HG03521 (cell line): ENCODE measurements at regions not wholly inside any gene's neighbourhood (a gene's known extent, or its start where the extent isn't known, plus 50 kb on each side); places are given as distances from the start of the nearest gene placed in this dataset.
"Not testable (repeated sequence)": the region's sequence is repeated elsewhere in the genome, so short reads cannot be mapped to it uniquely, and the experiment has no call there.

Experiments used
- ATAC-seq: cut with Tn5 transposase; IDR thresholded peaks from one replicate; pipeline ENCODE4 v1.9.1; 2021; ENCODE audit warnings: mild to moderate bottlenecking, moderate library complexity; ENCODE audit not compliant: unreplicated experiment

- no peak for ATAC-seq
Observed at GRCh38 chr2:236765478-236765877, 195.9 kb downstream of the ACKR3 start.

GRCh38 chr2:236766850-236767249 lies 197.2 kb downstream of the ACKR3 start:
- ATAC-seq, result no peak

DNA sequence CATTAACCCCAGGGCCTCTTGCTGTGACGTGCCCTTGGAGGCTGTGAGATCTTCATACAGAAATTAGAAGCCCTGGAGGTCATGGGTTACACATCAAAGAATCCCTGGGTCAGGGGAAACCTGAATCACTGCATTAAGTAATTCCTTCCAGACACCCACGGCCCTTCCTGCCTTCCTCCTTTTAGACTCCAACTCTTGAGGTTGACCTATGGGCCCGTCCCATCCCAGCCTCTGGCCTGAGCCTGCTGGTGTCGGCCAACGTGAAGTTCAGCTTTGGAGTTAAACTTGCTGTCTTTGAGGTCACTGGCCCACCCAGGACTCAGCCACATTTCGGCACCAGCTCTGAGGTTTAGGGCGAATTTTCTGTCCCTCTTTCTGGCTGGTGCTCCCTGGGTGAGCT lies 198.3 kb downstream of the ACKR3 start:
- ATAC-seq, result no peak

- no peak for ATAC-seq
Observed at GRCh38 chr2:236768393-236769140, 198.9 kb downstream of the ACKR3 start.

- no peak for ATAC-seq
Observed at GRCh38 chr2:236769981-236770671, 200.5 kb downstream of the ACKR3 start.

DNA sequence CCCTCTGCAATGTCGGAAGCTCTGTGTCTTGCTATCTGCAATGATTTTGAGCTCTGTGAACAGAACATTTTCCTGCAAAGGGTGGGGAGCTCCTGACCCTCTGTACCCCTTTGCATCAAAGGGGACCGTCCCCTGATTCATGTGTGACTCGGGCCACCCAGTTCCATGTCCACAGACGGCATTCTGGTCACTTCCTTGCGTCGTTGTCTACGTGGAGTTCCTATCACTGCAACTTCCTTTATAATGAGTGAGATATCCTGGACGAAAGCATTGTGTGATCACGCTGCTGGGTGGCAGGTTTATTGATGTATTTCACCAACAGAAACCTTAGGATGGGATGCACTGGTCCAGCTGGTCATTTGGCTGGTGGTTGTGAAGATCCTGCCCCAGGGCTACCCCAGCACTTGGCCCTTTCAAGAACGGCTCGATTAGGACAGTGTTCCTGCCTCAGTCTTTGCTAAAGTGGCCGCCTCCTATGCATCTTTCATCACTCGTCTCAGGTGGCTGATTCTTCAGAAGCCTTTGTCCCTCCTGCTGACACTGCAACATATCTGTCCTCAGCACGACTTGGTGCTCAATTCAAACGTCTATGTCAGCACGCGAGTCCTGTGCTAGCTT lies 202.7 kb downstream of the ACKR3 start:
- ATAC-seq, result no peak

DNA sequence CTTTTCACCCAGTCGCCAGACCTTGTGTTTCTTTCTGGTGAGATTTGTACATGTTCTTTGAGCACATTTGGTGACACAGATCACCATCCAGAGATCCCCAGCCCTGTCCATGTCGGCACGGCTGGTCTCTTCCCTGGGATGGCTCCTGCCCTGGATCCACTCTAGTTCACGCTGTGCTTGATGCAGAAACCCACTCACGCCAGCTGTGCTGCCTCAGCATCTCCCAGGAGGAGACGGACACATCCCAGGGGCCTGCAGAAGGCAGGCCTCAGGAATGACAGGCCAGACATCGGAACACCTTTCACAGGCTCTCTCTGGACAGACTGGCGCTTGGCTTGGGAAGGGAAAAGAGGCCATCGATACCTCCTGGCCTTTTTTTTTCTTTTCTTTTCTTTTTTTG lies 203.6 kb downstream of the ACKR3 start:
- ATAC-seq, result no peak

GRCh38 chr2:236774171-236774570 lies 204.5 kb downstream of the ACKR3 start:
- no peak for ATAC-seq

- ATAC-seq, result no peak
Observed at GRCh38 chr2:236775511-236775910, 205.9 kb downstream of the ACKR3 start.

DNA sequence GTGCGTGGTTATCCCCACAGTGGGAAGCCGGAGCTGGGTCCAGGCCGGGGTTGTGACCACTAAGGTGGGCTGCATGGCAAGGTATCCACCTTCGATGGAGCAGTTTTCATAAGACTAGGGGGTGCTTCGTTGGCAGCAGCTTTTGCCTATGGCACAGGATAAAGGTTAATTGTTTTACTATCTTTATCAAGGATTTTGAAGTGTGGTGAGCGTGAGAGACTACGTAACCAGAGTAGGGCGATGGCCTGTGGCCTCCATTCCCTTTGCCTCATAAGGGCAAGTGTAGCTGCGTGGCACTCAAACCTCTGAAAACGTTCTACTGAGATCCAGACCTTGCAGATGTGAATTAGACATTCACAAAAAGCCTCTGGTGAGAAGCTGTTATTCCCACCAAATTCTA lies 206.6 kb downstream of the ACKR3 start:
- ATAC-seq, result no peak

- ATAC-seq, result no peak
Observed at GRCh38 chr2:236776695-236777251, 207.1 kb downstream of the ACKR3 start.

DNA sequence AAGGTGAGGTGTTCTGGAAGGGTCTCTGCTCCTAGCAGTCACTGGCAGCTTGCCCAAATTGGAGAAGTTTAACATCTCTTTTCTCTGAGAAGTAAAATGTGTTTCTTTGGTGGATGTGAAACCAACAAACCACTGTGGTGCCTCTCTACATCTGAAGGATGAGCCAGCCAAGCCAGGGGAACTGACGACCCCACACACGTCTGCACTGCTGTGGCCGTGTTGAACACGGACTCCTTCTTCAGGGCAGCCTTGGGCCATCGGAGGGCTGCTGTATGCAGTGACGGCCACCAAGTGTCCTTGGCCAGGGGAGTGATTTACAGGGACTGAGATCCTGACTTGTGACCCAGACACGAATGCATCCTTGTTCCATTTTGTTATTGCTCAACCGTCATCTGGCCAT lies 207.8 kb downstream of the ACKR3 start:
- ATAC-seq, result no peak

DNA sequence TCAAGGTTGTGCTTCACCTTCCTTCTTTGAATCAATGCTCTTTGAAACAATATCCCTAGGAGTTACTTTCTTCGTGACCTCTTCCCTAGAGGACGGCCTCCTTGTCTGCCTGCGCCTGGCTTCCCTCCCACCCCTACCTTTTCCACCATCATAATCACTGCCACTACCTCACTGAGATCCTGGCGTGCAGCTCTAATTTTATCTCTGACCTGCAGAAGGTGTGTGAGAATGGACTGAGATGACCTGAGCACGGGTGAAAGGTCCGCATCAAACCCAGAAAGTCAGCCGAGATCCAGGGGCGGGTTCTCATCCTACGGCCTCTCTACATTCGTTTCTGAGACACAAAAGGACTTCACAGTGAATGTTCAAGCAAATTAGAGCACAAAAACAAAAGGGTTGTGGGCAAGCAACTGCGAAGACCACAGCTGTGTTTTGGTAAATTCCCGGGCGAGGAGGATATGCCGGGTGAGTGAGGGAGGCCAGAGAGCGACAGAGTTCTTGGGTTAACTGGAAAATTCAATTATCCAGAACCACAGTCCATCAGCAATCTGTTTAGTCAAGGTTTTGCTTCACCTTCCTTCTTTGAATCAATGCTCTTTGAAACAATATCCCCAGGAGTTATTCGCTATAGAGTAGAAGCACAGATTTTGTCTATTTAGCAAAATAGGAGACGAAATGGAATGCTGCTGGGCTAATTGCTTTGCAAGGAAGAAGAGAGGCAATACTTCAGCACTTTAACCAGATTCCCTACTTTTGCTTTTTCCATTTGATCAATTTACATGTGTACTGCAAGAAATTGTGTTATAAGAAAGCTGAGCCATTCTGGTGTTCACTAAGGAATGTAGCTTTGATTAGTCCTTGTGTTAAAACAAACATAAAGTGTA lies 212.6 kb downstream of the ACKR3 start:
- ATAC-seq, result no peak

- no peak for ATAC-seq
Observed at GRCh38 chr2:236782938-236783337, 213.3 kb downstream of the ACKR3 start.

GRCh38 chr2:236783417-236784020 lies 213.9 kb downstream of the ACKR3 start:
- no peak for ATAC-seq

- ATAC-seq, result no peak
Observed at GRCh38 chr2:236785611-236786057, 216.0 kb downstream of the ACKR3 start.

GRCh38 chr2:236786751-236787150 lies 217.1 kb downstream of the ACKR3 start:
- no peak for ATAC-seq

- ATAC-seq, result not testable (repeated sequence)
Observed at GRCh38 chr2:236787376-236787775, 217.8 kb downstream of the ACKR3 start.

- ATAC-seq, result no peak
Observed at GRCh38 chr2:236787885-236788284, 218.3 kb downstream of the ACKR3 start.

DNA sequence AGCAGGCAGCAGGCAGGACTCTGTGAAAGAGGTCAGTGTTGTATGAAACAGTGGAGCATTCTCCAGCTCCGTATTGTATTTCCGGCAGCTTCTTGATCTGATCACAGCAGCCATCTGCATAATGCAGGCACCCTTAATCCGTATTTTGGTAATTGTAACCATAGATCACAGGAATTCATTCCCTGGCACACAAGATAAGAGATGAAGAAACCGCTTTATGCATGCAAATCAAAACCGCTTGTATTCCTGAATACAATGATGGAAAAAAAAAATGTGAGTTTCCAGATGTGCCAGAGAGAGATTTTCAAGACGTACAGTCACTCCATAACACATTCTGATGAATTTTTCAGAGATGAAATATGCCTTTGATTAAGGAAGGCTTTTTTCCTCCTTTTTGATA lies 221.3 kb downstream of the ACKR3 start:
- ATAC-seq, result no peak
